ENCODE measurements at regions not wholly inside any gene's neighbourhood (a gene's known extent, or its start where the extent isn't known, plus 50 kb on each side); places are given as distances from the start of the nearest gene placed in this dataset.
"Not testable (repeated sequence)": the region's sequence is repeated elsewhere in the genome, so short reads cannot be mapped to it uniquely, and the experiment has no call there.

GRCh38 chr9:103203172-103203571 is 208.0 kb downstream of the CYLC2 start:
- Histone ChIP-seq H3K79me2 (ENCODE audit: low read length) (no peaks in the 10 kb centered on the region), H3K9ac (ENCODE audit: low read length) (no peak overlapping the region), H3K4me1 (ENCODE audit: low read length) (peaks cover 6% of the 10 kb centered on the region), H3K27ac (ENCODE audit: low read length) (no peak overlapping the region), H3K4me3 (ENCODE audit: low read length) (no peak overlapping the region), H3K36me3 (replicated peaks; ENCODE audit: low read depth, low read length) (no peaks in the 10 kb centered on the region), H4K20me1 (ENCODE audit: insufficient read depth, low read length) (no peaks in the 10 kb centered on the region), H2AFZ (ENCODE audit: low read depth, low read length) (no peak overlapping the region), H3K27me3 (ENCODE audit: low read depth, low read length) (no peaks in the 10 kb centered on the region), H3K4me2 (ENCODE audit: low read length) (no peak overlapping the region), H3K9me3 (ENCODE audit: insufficient read depth, low read length) (no peaks in the 10 kb centered on the region)
- TF ChIP-seq EZH2phosphoT487 (IDR thresholded peaks at IDR 0.05; ENCODE audit: low read depth) (no peak), CTCF (IDR thresholded peaks at IDR 0.05; ENCODE audit: low read depth, low read length) (no peak)

- not testable (repeated sequence) for H3K27me3 ChIP-seq (ENCODE audit: low read depth, low read length); H3K9ac ChIP-seq (ENCODE audit: low read length); H2AFZ ChIP-seq (ENCODE audit: low read depth, low read length); H3K4me1 ChIP-seq (ENCODE audit: low read length); H3K36me3 ChIP-seq (replicated peaks; ENCODE audit: low read depth, low read length); H3K79me2 ChIP-seq (ENCODE audit: low read length); H3K4me2 ChIP-seq (ENCODE audit: low read length); H3K4me3 ChIP-seq (ENCODE audit: low read length); H4K20me1 ChIP-seq (ENCODE audit: insufficient read depth, low read length); H3K9me3 ChIP-seq (ENCODE audit: insufficient read depth, low read length); H3K27ac ChIP-seq (ENCODE audit: low read length)
Measured at GRCh38 chr9:103205881-103206585, 210.9 kb downstream of the CYLC2 start.

DNA sequence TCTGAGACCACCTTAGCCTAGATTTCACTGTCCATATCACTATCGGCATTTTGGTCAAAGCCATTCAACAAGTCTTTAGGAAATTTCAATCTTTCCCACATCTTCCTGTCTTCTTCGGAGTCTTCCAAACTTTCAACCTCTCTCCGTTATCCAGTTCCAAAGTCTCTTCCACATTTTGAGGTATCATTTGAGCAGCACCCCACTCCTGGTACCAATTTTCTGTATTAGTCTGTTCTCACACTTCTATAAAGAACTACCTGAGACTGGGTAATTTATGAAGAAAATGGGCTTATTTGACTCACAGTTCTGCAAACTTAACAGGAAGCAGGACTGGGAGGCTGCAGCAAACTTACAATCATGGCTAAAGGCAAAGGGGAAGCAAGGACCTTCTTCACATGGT is 215.5 kb downstream of the CYLC2 start:
- Histone ChIP-seq H2AFZ (ENCODE audit: low read depth, low read length) (no peak overlapping the region), H3K9me3 (ENCODE audit: insufficient read depth, low read length) (no peaks in the 10 kb centered on the region), H3K4me3 (ENCODE audit: low read length) (no peak overlapping the region), H3K4me2 (ENCODE audit: low read length) (no peak overlapping the region), H3K36me3 (replicated peaks; ENCODE audit: low read depth, low read length) (no peaks in the 10 kb centered on the region), H3K4me1 (ENCODE audit: low read length) (peaks cover 9% of the 10 kb centered on the region), H4K20me1 (ENCODE audit: insufficient read depth, low read length) (no peaks in the 10 kb centered on the region), H3K27me3 (ENCODE audit: low read depth, low read length) (no peaks in the 10 kb centered on the region), H3K27ac (ENCODE audit: low read length) (no peak overlapping the region), H3K9ac (ENCODE audit: low read length) (no peak overlapping the region), H3K79me2 (ENCODE audit: low read length) (no peaks in the 10 kb centered on the region)
- TF ChIP-seq EZH2phosphoT487 (IDR thresholded peaks at IDR 0.05; ENCODE audit: low read depth) (no peak), CTCF (IDR thresholded peaks at IDR 0.05; ENCODE audit: low read depth, low read length) (no peak)

- TF ChIP-seq EZH2phosphoT487 (IDR thresholded peaks at IDR 0.05; ENCODE audit: low read depth) (no peak), CTCF (IDR thresholded peaks at IDR 0.05; ENCODE audit: low read depth, low read length) (no peak)
- no peaks in the 10 kb centered on the region for H3K79me2 ChIP-seq (ENCODE audit: low read length)
- no peaks in the 10 kb centered on the region for H3K4me1 ChIP-seq (ENCODE audit: low read length)
Measured at GRCh38 chr9:103215197-103215596, 220.1 kb downstream of the CYLC2 start.

More at GRCh38 chr9:103215197-103215596, 220.1 kb downstream of the CYLC2 start:
- no peaks in the 10 kb centered on the region for H3K27me3 ChIP-seq (ENCODE audit: low read depth, low read length)
- H3K36me3 ChIP-seq (replicated peaks; ENCODE audit: low read depth, low read length), result no peaks in the 10 kb centered on the region
- no peak overlapping the region for H3K4me2 ChIP-seq (ENCODE audit: low read length)
- H3K9me3 ChIP-seq (ENCODE audit: insufficient read depth, low read length), result no peaks in the 10 kb centered on the region
- no peaks in the 10 kb centered on the region for H4K20me1 ChIP-seq (ENCODE audit: insufficient read depth, low read length)
- no peak overlapping the region for H3K4me3 ChIP-seq (ENCODE audit: low read length)
- H3K27ac ChIP-seq (ENCODE audit: low read length), result no peak overlapping the region
- H3K9ac ChIP-seq (ENCODE audit: low read length), result no peak overlapping the region
- no peak overlapping the region for H2AFZ ChIP-seq (ENCODE audit: low read depth, low read length)

Data from OCI-LY3 (cell line).